ENCODE measurements at regions not wholly inside any gene's neighbourhood (a gene's known extent, or its start where the extent isn't known, plus 50 kb on each side); places are given as distances from the start of the nearest gene placed in this dataset.

DNA sequence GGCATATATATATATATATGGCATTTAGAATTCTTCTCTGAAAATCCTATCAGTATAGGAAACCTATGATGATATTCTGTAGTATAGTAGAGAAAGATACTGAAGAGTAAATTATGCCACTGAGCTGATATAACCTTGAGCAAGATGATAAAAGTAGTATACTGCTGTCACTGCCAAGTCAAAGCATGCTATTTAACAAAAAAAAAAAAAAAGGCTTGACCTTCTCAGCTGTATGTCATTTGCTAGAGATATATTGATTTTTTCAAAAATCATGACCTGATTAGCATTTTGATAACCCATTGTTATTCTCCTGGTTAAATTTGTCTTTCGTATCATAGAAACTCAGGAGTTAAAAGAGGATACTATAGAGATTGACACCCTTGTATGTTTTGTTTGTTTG, 299.4 kb downstream of the ADAMTS20 start:
- no peaks in the 10 kb centered on the region for H4K20me1 ChIP-seq (ENCODE audit: control insufficient read depth, extremely low read depth, insufficient read depth, low read length)
- no peak overlapping the region for H3K4me2 ChIP-seq (ENCODE audit: control insufficient read depth, extremely low read depth, insufficient read depth, low read depth, low read length)
- no peak overlapping the region for H3K9ac ChIP-seq (ENCODE audit: control insufficient read depth, extremely low read depth, insufficient read depth, low read length)
- H3K9me1 ChIP-seq (ENCODE audit: control insufficient read depth, extremely low read depth, insufficient read depth, low read length) = no peaks in the 10 kb centered on the region
- dilution Hi-C loops (cut with MboI; ENCODE audit: extremely low pct_ligation_motif_present, low sequenced_read_pairs) = no loop called here
- H3K4me3 ChIP-seq (ENCODE audit: control insufficient read depth in 2 of 3, extremely low read depth in 1 of 3, insufficient read depth in 2 of 3, low read depth in 1 of 3, low read length in 3 of 3) = no peak overlapping the region
- FAIRE-seq (no peak), DNase-seq (ENCODE audit: low read depth, low spot score) (no peak)
- H2AFZ ChIP-seq (ENCODE audit: control insufficient read depth, low read length) = no peak overlapping the region
- H3K79me2 ChIP-seq (ENCODE audit: control insufficient read depth, insufficient read depth, low read length) = no peaks in the 10 kb centered on the region
- no peak overlapping the region for H3K27ac ChIP-seq (ENCODE audit: control insufficient read depth, insufficient read depth, low read length)
- no peaks in the 10 kb centered on the region for H3K27me3 ChIP-seq (ENCODE audit: control insufficient read depth, extremely low read depth, insufficient read depth, low read length)
- H3K9me3 ChIP-seq (ENCODE audit: control insufficient read depth, low read depth, low read length) = no peaks in the 10 kb centered on the region
- TF ChIP-seq, protein P1, sequence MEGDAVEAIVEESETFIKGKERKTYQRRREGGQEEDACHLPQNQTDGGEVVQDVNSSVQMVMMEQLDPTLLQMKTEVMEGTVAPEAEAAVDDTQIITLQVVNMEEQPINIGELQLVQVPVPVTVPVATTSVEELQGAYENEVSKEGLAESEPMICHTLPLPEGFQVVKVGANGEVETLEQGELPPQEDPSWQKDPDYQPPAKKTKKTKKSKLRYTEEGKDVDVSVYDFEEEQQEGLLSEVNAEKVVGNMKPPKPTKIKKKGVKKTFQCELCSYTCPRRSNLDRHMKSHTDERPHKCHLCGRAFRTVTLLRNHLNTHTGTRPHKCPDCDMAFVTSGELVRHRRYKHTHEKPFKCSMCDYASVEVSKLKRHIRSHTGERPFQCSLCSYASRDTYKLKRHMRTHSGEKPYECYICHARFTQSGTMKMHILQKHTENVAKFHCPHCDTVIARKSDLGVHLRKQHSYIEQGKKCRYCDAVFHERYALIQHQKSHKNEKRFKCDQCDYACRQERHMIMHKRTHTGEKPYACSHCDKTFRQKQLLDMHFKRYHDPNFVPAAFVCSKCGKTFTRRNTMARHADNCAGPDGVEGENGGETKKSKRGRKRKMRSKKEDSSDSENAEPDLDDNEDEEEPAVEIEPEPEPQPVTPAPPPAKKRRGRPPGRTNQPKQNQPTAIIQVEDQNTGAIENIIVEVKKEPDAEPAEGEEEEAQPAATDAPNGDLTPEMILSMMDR (optimal IDR thresholded peaks at IDR 0.05 in 1 of 3, IDR thresholded peaks at IDR 0.05 in 1 of 3, conservative IDR thresholded peaks at IDR 0.05 in 1 of 3; ENCODE audit: extremely low read depth in 1 of 3, insufficient read depth in 2 of 3, low read length in 3 of 3) = no peak
- no peak for TF ChIP-seq EZH2 (IDR thresholded peaks at IDR 0.05; ENCODE audit: low read length)
- no peaks in the 10 kb centered on the region for H3K4me1 ChIP-seq (ENCODE audit: control insufficient read depth, extremely low read depth, insufficient read depth, low read length)
- no peaks in the 10 kb centered on the region for H3K36me3 ChIP-seq (ENCODE audit: control insufficient read depth in 2 of 2, extremely low read depth in 1 of 2, insufficient read depth in 2 of 2, low read length in 2 of 2)

DNA sequence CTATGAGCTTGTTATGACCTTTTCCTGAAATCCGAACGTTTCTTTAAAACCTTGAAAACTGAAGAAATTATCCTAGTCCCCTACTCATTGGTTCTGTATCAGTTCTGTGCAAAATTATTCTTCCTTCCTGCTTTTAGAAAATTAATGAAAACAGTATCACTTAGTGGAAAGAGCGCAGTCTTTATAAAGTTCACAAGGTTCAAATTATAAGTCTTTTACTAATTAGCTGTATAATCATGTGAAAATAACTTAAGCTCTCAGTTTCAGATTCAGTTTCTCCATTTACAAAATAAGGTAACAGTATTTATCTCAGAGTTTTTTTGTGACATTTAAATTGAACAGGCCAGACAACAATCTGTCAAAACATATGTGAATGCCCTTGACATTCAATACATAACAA, 306.1 kb downstream of the ADAMTS20 start:
- H3K9me1 ChIP-seq (ENCODE audit: control insufficient read depth, extremely low read depth, insufficient read depth, low read length) = no peaks in the 10 kb centered on the region
- no peak overlapping the region for H3K4me2 ChIP-seq (ENCODE audit: control insufficient read depth, extremely low read depth, insufficient read depth, low read depth, low read length)
- TF ChIP-seq EZH2 (IDR thresholded peaks at IDR 0.05; ENCODE audit: low read length) = no peak
- TF ChIP-seq, protein P1 (optimal IDR thresholded peaks at IDR 0.05 in 1 of 3, IDR thresholded peaks at IDR 0.05 in 1 of 3, conservative IDR thresholded peaks at IDR 0.05 in 1 of 3; ENCODE audit: extremely low read depth in 1 of 3, insufficient read depth in 2 of 3, low read length in 3 of 3) = no peak
- H3K27ac ChIP-seq (ENCODE audit: control insufficient read depth, insufficient read depth, low read length) = no peak overlapping the region
- no peaks in the 10 kb centered on the region for H4K20me1 ChIP-seq (ENCODE audit: control insufficient read depth, extremely low read depth, insufficient read depth, low read length)
- H3K79me2 ChIP-seq (ENCODE audit: control insufficient read depth, insufficient read depth, low read length) = no peaks in the 10 kb centered on the region
- DNase-seq (ENCODE audit: low read depth, low spot score) (no peak), FAIRE-seq (no peak)
- no peaks in the 10 kb centered on the region for H3K27me3 ChIP-seq (ENCODE audit: control insufficient read depth, extremely low read depth, insufficient read depth, low read length)
- H2AFZ ChIP-seq (ENCODE audit: control insufficient read depth, low read length) = no peak overlapping the region
- no peak overlapping the region for H3K9ac ChIP-seq (ENCODE audit: control insufficient read depth, extremely low read depth, insufficient read depth, low read length)
- dilution Hi-C loops (cut with MboI; ENCODE audit: extremely low pct_ligation_motif_present, low sequenced_read_pairs) = no loop called here
- no peaks in the 10 kb centered on the region for H3K4me1 ChIP-seq (ENCODE audit: control insufficient read depth, extremely low read depth, insufficient read depth, low read length)
- H3K9me3 ChIP-seq (ENCODE audit: control insufficient read depth, low read depth, low read length) = no peaks in the 10 kb centered on the region
- no peak overlapping the region for H3K4me3 ChIP-seq (ENCODE audit: control insufficient read depth in 2 of 3, extremely low read depth in 1 of 3, insufficient read depth in 2 of 3, low read depth in 1 of 3, low read length in 3 of 3)
- H3K36me3 ChIP-seq (ENCODE audit: control insufficient read depth in 2 of 2, extremely low read depth in 1 of 2, insufficient read depth in 2 of 2, low read length in 2 of 2) = no peaks in the 10 kb centered on the region

All from keratinocyte (primary cell).